OCI-LY1 (cell line): ENCODE measurements at regions not wholly inside any gene's neighbourhood (a gene's known extent, or its start where the extent isn't known, plus 50 kb on each side); places are given as distances from the start of the nearest gene placed in this dataset.

ENCODE experiments used
- EZH2 ChIP-seq: fragments of 200-600 bp; sonication (generic), shearing (Covaris generic); IDR thresholded peaks from 2 replicates; pipeline ENCODE4 v1.8.0; 2017; ENCODE audit warnings: borderline replicate concordance, mixed run types, mild to moderate bottlenecking, antibody characterized with exemption, low read length, moderate library complexity, mixed read lengths
- TF ChIP-seq, protein P1 (sequence below): fragments of 200-600 bp; sonication (generic), shearing (Covaris generic); IDR thresholded peaks from 2 replicates; pipeline ENCODE4 v1.5.1; 2017; ENCODE audit warnings: mild to moderate bottlenecking, antibody characterized with exemption, low read length, moderate library complexity, mixed read lengths

DNA sequence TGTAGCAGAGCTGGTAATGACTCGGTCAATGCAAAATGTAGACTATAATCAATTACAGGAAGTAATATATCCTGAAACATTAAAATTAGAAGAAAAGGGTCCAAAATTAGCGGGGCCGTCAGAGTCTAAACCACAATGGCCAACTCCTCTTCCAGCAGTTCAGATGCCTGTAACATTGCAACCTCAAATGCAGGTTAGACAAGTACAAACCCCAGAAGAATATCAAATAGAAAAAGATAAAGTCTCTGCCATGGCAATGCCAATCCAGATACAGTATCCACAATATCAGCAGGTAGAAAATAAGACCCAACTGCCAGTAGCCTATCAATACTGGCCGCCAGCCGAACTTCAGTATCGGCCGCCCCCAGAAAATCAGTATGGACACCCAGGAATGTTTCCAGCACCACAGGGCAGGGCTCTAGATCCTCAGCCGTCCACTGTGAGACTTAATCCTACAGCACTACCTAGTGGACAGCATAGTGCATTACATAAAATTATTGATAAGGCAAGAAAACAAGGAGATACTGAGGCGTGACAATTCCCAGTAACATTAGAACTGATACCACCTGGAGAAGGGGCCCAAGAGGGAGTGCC is 158.4 kb downstream of the GPX5 start:
- TF ChIP-seq, protein P1, sequence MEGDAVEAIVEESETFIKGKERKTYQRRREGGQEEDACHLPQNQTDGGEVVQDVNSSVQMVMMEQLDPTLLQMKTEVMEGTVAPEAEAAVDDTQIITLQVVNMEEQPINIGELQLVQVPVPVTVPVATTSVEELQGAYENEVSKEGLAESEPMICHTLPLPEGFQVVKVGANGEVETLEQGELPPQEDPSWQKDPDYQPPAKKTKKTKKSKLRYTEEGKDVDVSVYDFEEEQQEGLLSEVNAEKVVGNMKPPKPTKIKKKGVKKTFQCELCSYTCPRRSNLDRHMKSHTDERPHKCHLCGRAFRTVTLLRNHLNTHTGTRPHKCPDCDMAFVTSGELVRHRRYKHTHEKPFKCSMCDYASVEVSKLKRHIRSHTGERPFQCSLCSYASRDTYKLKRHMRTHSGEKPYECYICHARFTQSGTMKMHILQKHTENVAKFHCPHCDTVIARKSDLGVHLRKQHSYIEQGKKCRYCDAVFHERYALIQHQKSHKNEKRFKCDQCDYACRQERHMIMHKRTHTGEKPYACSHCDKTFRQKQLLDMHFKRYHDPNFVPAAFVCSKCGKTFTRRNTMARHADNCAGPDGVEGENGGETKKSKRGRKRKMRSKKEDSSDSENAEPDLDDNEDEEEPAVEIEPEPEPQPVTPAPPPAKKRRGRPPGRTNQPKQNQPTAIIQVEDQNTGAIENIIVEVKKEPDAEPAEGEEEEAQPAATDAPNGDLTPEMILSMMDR: peak; percentile 72
- TF ChIP-seq EZH2: no peak
